Progenitor cell of endocrine pancreas (in vitro differentiated cells): ENCODE measurements at regions not wholly inside any gene's neighbourhood (a gene's known extent, or its start where the extent isn't known, plus 50 kb on each side); places are given as distances from the start of the nearest gene placed in this dataset.

Experiments used
- DNase-seq: peaks from one replicate; pipeline ENCODE4 v3.0.0; 2021; ENCODE audit warnings: low spot score; ENCODE audit not compliant: unreplicated experiment
- H3K27ac Mint-ChIP-seq: 2 replicates; pipeline ENCODE4 v1.8.0; 2021; ENCODE audit warnings: mild to moderate bottlenecking, moderate library complexity, mixed read lengths
- H3K27me3 Mint-ChIP-seq: 2 replicates; pipeline ENCODE4 v1.8.0; 2021; ENCODE audit warnings: mixed read lengths
- H3K36me3 Mint-ChIP-seq: 2 replicates; pipeline ENCODE4 v1.8.0; 2022; ENCODE audit warnings: mixed read lengths; ENCODE audit not compliant: insufficient read depth
- H3K4me1 Mint-ChIP-seq: 2 replicates; pipeline ENCODE4 v1.8.0; 2021; ENCODE audit warnings: low read depth, mixed read lengths
- H3K4me3 Mint-ChIP-seq: 2 replicates; pipeline ENCODE4 v1.8.0; 2021; ENCODE audit warnings: low read depth, mild to moderate bottlenecking, moderate library complexity, mixed read lengths
- H3K9me3 Mint-ChIP-seq: 2 replicates; pipeline ENCODE4 v1.8.0; 2021; ENCODE audit warnings: low read depth, mixed read lengths
- TF ChIP-seq, protein P1 (sequence below): fragments of 200-600 bp; sonication (generic); IDR thresholded peaks from one replicate; pipeline ENCODE4 v1.5.0; 2021; ENCODE audit warnings: antibody characterized with exemption, mild to moderate bottlenecking; ENCODE audit not compliant: unreplicated experiment

DNA sequence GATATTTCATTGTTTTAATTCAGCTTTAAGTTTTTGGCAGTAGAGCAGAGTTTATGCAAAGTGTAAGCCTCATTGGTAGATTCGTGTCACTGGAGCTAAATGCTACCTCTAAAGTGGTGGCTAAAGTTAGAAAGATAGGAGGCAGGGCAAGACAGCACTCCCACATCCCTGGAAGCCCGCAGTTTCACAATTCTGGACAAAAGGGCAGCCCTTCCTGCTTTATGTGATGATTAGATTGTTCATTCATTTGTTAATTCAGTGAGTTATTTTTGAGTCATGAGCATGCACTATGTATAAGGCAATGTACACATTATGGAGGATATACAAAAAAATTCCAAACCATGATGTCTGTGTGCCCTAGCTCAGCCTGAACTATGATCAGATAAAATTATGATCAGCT lies 52.1 kb upstream of the EIF3M start:
- H3K4me1 Mint-ChIP-seq, result no peaks in the 10 kb centered on the region
- H3K36me3 Mint-ChIP-seq, result no peaks in the 10 kb centered on the region
- H3K4me3 Mint-ChIP-seq, result no peak overlapping the region
- no peak overlapping the region for H3K27ac Mint-ChIP-seq
- H3K27me3 Mint-ChIP-seq, result no peaks in the 10 kb centered on the region
- TF ChIP-seq, protein P1, sequence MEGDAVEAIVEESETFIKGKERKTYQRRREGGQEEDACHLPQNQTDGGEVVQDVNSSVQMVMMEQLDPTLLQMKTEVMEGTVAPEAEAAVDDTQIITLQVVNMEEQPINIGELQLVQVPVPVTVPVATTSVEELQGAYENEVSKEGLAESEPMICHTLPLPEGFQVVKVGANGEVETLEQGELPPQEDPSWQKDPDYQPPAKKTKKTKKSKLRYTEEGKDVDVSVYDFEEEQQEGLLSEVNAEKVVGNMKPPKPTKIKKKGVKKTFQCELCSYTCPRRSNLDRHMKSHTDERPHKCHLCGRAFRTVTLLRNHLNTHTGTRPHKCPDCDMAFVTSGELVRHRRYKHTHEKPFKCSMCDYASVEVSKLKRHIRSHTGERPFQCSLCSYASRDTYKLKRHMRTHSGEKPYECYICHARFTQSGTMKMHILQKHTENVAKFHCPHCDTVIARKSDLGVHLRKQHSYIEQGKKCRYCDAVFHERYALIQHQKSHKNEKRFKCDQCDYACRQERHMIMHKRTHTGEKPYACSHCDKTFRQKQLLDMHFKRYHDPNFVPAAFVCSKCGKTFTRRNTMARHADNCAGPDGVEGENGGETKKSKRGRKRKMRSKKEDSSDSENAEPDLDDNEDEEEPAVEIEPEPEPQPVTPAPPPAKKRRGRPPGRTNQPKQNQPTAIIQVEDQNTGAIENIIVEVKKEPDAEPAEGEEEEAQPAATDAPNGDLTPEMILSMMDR, result no peak
- no peak for DNase-seq
- H3K9me3 Mint-ChIP-seq, result no peaks in the 10 kb centered on the region

DNA sequence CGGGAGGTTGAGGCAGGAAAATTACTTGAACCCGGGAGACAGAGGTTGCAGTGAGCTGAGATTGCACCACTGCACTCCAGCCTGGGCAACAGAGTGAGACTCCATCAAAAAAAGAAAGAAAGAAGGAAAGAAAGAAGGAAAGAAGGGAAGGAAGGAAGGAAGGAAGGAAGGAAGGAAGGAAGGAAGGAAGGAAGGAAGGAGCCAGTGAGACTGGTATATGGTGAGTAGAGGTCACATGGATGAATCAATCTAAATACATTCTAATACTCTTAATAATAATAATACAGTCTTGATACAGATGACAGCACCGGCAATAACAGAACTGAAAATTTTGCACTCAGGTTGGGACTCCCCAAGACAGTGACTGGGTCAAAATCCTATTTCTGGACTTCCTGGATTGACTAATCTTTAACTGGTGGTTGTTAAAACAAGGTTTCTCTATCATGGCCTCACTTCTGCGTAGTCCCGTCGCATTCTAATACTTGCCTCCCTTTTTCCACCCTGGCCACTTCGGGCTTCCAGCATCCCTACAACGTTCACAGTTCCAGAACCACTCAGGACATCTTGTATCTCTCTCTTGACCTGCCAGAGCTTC lies 53.5 kb upstream of the EIF3M start:
- DNase-seq, result no peak
- Mint-ChIP-seq H3K36me3 (no peaks in the 10 kb centered on the region), H3K9me3 (no peaks in the 10 kb centered on the region), H3K27ac (no peak overlapping the region), H3K4me3 (no peak overlapping the region), H3K4me1 (no peaks in the 10 kb centered on the region), H3K27me3 (no peaks in the 10 kb centered on the region)
- TF ChIP-seq, protein P1, result no peak

DNA sequence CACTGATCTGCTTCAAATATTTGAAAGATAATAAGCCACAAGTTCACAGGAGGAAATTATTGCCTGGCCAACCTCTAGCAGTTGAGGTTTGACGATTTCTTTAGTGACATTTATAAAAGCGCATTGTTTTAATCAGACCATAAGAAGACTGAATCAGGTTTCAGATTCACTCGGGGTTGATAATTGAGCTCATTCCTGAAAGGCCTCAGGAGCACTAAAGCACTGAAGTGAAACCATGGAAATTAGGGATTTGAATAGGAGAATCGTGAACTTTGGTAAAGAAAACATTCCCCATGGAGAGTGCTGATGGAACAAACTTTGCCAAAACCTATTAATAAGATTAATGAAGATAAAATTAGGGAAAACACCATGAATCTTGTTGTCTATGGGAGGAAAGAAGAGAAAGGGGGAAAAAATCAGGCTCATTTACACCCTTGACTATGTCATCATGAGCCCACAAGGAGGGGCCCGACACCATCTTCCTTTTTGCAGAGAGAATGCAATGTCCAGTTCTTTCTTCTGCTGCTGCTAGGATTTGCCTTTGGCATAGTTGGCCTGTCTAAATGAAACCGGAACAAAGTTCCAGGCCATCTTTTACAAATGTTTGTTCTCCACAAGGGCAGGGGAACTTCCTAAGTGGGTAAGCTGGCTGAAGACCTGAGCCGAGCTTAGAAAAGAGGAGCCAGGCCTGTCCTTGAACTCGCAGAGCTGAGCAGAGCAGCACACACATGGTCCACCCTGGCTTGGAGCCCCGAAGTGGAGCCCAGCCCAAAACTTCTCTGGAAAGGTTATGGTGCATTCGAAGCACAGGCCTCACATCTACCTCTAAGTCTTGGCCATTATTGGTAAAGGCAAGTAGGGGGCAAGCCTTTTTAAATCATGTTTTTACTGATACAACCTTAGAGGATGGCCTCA lies 56.1 kb upstream of the EIF3M start:
- TF ChIP-seq, protein P1, result no peak
- Mint-ChIP-seq H3K27ac (no peak overlapping the region), H3K4me1 (no peaks in the 10 kb centered on the region), H3K4me3 (no peak overlapping the region), H3K36me3 (no peaks in the 10 kb centered on the region), H3K27me3 (no peaks in the 10 kb centered on the region), H3K9me3 (no peaks in the 10 kb centered on the region)
- DNase-seq, result no peak

DNA sequence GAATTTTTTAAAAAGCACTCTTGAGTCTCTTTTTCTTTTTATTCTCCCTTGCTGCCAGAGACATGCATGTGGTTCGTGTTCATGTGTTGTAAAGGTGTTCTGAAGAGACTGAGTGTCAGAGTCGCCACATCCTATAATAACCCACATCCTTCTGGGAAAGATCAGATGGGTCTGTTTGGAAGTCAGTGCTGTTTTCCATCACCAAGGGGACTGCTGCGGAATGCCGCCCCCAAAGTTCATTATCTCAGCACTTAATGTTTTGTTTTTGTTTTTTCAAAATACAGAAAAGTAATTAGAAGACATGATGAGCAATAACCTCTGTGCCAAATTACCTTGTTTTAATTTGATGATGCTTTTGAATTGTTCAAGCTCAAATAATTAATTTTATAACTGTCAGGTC lies 56.9 kb upstream of the EIF3M start:
- no peak overlapping the region for H3K4me3 Mint-ChIP-seq
- H3K4me1 Mint-ChIP-seq, result no peaks in the 10 kb centered on the region
- H3K27me3 Mint-ChIP-seq, result no peaks in the 10 kb centered on the region
- no peak for DNase-seq
- H3K9me3 Mint-ChIP-seq, result no peaks in the 10 kb centered on the region
- no peaks in the 10 kb centered on the region for H3K36me3 Mint-ChIP-seq
- TF ChIP-seq, protein P1, result no peak
- no peak overlapping the region for H3K27ac Mint-ChIP-seq

DNA sequence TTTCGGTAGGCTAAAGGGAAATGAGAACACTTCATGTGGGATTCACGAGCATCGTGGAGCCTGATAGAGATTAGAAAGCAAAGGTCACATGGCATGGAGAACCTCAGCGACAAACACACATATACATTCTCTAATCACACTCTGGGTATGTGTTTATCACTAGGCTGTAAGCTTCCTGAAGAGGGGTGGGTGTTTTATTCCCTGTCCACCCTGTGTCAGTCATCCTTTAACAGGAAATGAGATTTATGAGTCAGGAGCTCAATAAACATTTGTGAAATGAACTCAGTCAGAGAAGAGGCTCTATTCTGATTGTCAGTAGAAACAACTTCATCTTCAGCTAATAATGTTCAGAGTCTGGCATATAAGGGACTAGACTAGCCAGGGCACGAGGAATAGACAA lies 71.7 kb upstream of the EIF3M start:
- Mint-ChIP-seq H3K36me3 (no peaks in the 10 kb centered on the region), H3K4me3 (no peak overlapping the region), H3K27ac (no peak overlapping the region), H3K9me3 (peaks cover 2% of the 10 kb centered on the region), H3K4me1 (peaks cover 3% of the 10 kb centered on the region), H3K27me3 (peaks cover 4% of the 10 kb centered on the region)
- TF ChIP-seq, protein P1, result no peak
- DNase-seq, result no peak
